OCI-LY1 (cell line): ENCODE measurements at regions not wholly inside any gene's neighbourhood (a gene's known extent, or its start where the extent isn't known, plus 50 kb on each side); places are given as distances from the start of the nearest gene placed in this dataset.

ENCODE experiments used
- EZH2 ChIP-seq: fragments of 200-600 bp; sonication (generic), shearing (Covaris generic); IDR thresholded peaks from 2 replicates; pipeline ENCODE4 v1.8.0; 2017; ENCODE audit warnings: borderline replicate concordance, mixed run types, mild to moderate bottlenecking, antibody characterized with exemption, low read length, moderate library complexity, mixed read lengths
- TF ChIP-seq, protein P1 (sequence below): fragments of 200-600 bp; sonication (generic), shearing (Covaris generic); IDR thresholded peaks from 2 replicates; pipeline ENCODE4 v1.5.1; 2017; ENCODE audit warnings: mild to moderate bottlenecking, antibody characterized with exemption, low read length, moderate library complexity, mixed read lengths

DNA sequence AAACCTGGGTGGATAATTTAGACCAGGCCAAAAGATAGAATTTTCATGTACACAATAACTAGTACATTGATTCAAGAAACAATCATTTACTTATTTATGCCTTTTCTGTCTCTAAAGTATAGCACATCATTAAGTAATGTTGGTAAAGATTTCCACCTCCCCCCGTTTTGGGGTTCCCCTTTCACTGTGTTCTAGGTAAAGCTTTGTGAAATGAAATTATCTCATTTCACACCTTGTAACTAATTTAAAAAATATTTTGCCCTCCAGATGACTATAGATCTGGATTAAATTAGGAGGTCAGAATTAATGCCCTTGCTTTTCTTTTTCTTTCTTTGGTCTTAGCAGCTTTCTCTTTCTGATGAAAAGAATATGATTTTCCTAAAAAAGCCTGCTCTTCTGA is 328.5 kb upstream of the TBC1D5 start:
- TF ChIP-seq, protein P1, sequence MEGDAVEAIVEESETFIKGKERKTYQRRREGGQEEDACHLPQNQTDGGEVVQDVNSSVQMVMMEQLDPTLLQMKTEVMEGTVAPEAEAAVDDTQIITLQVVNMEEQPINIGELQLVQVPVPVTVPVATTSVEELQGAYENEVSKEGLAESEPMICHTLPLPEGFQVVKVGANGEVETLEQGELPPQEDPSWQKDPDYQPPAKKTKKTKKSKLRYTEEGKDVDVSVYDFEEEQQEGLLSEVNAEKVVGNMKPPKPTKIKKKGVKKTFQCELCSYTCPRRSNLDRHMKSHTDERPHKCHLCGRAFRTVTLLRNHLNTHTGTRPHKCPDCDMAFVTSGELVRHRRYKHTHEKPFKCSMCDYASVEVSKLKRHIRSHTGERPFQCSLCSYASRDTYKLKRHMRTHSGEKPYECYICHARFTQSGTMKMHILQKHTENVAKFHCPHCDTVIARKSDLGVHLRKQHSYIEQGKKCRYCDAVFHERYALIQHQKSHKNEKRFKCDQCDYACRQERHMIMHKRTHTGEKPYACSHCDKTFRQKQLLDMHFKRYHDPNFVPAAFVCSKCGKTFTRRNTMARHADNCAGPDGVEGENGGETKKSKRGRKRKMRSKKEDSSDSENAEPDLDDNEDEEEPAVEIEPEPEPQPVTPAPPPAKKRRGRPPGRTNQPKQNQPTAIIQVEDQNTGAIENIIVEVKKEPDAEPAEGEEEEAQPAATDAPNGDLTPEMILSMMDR, result no peak
- TF ChIP-seq EZH2, result no peak
